ENCODE measurements at regions not wholly inside any gene's neighbourhood (a gene's known extent, or its start where the extent isn't known, plus 50 kb on each side); places are given as distances from the start of the nearest gene placed in this dataset.

- TF ChIP-seq CTCF (conservative IDR thresholded peaks at IDR 0.05 in 1 of 2, IDR thresholded peaks at IDR 0.05 in 1 of 2; ENCODE audit: low read depth in 1 of 2, low read length in 2 of 2) (no peak), EZH2 (IDR thresholded peaks at IDR 0.05; ENCODE audit: low read length, missing control alignments) (no peak)
Observed at GRCh38 chr5:18977880-18978279, 1010.1 kb downstream of the CDH18 start.
